Kidney (tissue), 13 donors: ENCODE measurements at regions not wholly inside any gene's neighbourhood (a gene's known extent, or its start where the extent isn't known, plus 50 kb on each side); places are given as distances from the start of the nearest gene placed in this dataset.

Experiments used
- DNase-seq, 5 donors: peaks; one replicate each; pipeline ENCODE4 v3.0.0-alpha.2; 2013 to 2020
- FAIRE-seq: peaks from 2 replicates; lab custom pipeline; 2012; peaks lifted over from hg19 to GRCh38; lab: Jason Lieb, UNC
- H3K27ac ChIP-seq, 2 donors: one replicate each; pipeline ENCODE4 v1.7.0; 2013; ENCODE audit warnings: low read depth in 2 of 2, low read length in 2 of 2, inconsistent platforms in 1 of 2
- H3K27me3 ChIP-seq: one replicate; pipeline ENCODE4 v1.7.1; 2013; ENCODE audit warnings: low read length, inconsistent platforms; ENCODE audit not compliant: control insufficient read depth, insufficient read depth
- H3K36me3 ChIP-seq, 3 donors: one replicate each; pipeline versions ENCODE4 v1.7.0 to v1.7.1; 2013; ENCODE audit warnings: low read length in 3 of 3, control low read depth in 1 of 3, inconsistent platforms in 1 of 3; ENCODE audit not compliant: insufficient read depth in 3 of 3, control insufficient read depth in 2 of 3
- H3K4me1 ChIP-seq, 3 donors: one replicate each; pipeline versions ENCODE4 v1.7.0 to v1.7.1; 2013; ENCODE audit warnings: low read length in 3 of 3, inconsistent platforms in 1 of 3, low read depth in 1 of 3; ENCODE audit not compliant: control insufficient read depth in 2 of 3, insufficient read depth in 2 of 3
- H3K4me3 ChIP-seq, 3 donors: one replicate each; pipeline versions ENCODE4 v1.7.0 to v1.8.1; 2013; ENCODE audit warnings: low read length in 3 of 3, control low read depth in 1 of 3, inconsistent platforms in 1 of 3
- H3K9ac ChIP-seq, 3 donors: one replicate each; pipeline versions ENCODE4 v1.7.0 to v1.7.1; 2013; ENCODE audit warnings: low read length in 3 of 3, control low read depth in 1 of 3, inconsistent platforms in 1 of 3
- H3K9me3 ChIP-seq, 3 donors: one replicate each; pipeline versions ENCODE4 v1.7.0 to v1.7.1; 2013; ENCODE audit warnings: low read length in 3 of 3, control low read depth in 1 of 3, inconsistent platforms in 1 of 3; ENCODE audit not compliant: control insufficient read depth in 2 of 3, insufficient read depth in 1 of 3
- intact Hi-C: fragments of 100-400 bp; cut with DNase I; formaldehyde crosslinking; loops from one replicate; pipeline ENCODE4 v1.11.1; 2022
- TF ChIP-seq, protein P1 (sequence below): IDR thresholded peaks from 3 replicates; pipeline ENCODE4 v1.5.1; 2012; ENCODE audit warnings: mild to moderate bottlenecking, moderate library complexity, borderline replicate concordance; ENCODE audit not compliant: insufficient read depth; ENCODE audit errors: extremely low read depth
- donor health status: control.
- donor health status: control.
- donor health status: control.
- donor health status: control.
- donor health status: control.
- donor health status: DM: yes; HTN: yes; CAD: no.
- donor health status: Normal renal cell carcinoma (clear cell type).

DNA sequence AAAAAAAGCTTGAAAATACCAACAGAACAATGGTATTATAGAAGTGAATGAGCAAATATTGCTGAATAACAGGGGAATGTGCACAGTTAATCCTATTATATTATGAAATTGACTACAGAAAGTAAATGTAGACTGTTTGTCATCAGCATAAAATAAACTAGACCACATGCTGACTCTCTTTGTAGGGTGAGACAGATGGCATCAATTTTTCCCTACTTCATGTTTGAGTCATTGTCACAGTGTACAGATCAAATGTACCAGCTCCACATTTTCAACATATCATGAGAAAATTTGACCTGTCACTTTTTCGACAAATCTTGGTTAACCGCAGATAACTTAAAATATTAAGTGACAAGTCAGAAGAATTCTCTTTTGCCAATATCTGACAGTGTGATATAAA lies 421.0 kb downstream of the RPL10L start:
- Histone ChIP-seq H3K4me1 (no peaks in the 10 kb centered on the region), H3K27me3 (no peaks in the 10 kb centered on the region), H3K9ac (no peak overlapping the region), H3K4me3 (no peak overlapping the region), H3K36me3 (no peaks in the 10 kb centered on the region), H3K9me3 (no peaks in the 10 kb centered on the region), H3K27ac (no peak overlapping the region)
- DNase-seq (no peak), FAIRE-seq (no peak)
- TF ChIP-seq, protein P1, sequence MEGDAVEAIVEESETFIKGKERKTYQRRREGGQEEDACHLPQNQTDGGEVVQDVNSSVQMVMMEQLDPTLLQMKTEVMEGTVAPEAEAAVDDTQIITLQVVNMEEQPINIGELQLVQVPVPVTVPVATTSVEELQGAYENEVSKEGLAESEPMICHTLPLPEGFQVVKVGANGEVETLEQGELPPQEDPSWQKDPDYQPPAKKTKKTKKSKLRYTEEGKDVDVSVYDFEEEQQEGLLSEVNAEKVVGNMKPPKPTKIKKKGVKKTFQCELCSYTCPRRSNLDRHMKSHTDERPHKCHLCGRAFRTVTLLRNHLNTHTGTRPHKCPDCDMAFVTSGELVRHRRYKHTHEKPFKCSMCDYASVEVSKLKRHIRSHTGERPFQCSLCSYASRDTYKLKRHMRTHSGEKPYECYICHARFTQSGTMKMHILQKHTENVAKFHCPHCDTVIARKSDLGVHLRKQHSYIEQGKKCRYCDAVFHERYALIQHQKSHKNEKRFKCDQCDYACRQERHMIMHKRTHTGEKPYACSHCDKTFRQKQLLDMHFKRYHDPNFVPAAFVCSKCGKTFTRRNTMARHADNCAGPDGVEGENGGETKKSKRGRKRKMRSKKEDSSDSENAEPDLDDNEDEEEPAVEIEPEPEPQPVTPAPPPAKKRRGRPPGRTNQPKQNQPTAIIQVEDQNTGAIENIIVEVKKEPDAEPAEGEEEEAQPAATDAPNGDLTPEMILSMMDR: no peak
- intact Hi-C loops: no loop called here

DNA sequence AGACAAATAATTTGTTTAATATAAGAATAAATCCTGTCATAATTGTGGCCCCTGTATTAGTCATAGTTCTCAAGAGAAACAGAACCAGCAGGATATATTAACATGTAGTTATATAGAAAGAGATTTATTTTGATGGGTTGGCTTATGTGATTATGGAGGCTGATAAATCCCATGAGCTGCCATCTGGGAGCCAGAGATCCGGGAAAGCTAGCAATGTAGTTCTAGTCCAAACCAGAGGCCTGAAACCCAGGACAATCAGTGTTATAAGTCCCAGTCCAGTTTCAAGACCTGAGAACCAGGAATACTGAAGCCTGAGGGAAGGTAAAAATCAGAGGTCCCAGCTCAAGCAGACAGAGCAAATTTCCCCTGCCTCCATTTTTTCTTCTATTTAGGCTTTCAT lies 435.8 kb downstream of the RPL10L start:
- Histone ChIP-seq H3K27ac (no peak overlapping the region), H3K36me3 (no peaks in the 10 kb centered on the region), H3K9me3 (no peaks in the 10 kb centered on the region), H3K4me1 (no peaks in the 10 kb centered on the region), H3K4me3 (no peak overlapping the region), H3K27me3 (no peaks in the 10 kb centered on the region), H3K9ac (no peak overlapping the region)
- FAIRE-seq: no peak
- intact Hi-C loops: no loop called here
- TF ChIP-seq, protein P1: no peak
- DNase-seq: no peak

DNA sequence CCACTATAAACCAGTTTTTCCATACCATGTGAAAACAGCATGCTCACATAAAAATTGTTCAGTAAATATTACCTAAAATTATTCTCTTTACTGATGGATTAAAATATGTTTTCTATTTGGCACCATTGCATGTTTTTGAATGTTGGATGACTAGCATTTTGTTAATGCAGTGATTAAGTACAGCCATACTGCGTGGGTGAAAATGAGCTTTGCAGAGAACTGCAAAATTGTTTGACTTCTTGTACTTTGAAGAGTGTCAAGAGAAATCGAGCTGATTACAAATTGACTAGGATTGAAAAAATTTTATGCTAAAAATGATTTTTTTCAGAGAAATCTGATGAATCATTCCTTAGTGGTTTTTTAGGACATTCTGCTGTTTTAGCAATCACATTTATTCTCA lies 452.9 kb downstream of the RPL10L start:
- H3K9ac ChIP-seq: no peak overlapping the region
- no peaks in the 10 kb centered on the region for H3K36me3 ChIP-seq
- no peak for FAIRE-seq
- H3K27me3 ChIP-seq: no peaks in the 10 kb centered on the region
- no peaks in the 10 kb centered on the region for H3K4me1 ChIP-seq
- TF ChIP-seq, protein P1: no peak
- intact Hi-C loops: no loop called here
- no peak overlapping the region for H3K27ac ChIP-seq
- H3K4me3 ChIP-seq: no peak overlapping the region
- DNase-seq: no peak
- H3K9me3 ChIP-seq: no peaks in the 10 kb centered on the region

DNA sequence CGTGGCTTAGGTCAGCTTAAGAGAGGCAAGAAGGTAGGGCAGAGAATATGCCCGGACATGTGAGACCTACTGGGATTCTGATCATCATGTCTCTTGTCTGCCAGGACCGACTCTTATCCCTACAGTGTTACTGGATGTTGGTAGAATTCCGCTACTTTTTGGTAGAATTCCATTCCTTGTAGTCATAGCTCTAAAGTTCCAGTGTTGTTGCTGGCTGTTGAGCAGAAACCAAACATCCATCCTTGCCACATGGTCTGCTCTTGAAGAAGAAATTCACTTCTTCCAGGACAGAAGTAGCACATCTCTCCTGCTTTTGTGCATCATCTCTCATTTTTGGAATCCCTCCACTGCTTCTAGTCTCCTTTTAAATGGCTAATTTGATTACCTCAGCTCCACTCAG lies 453.7 kb downstream of the RPL10L start:
- DNase-seq: no peak
- no peak overlapping the region for H3K27ac ChIP-seq
- H3K4me3 ChIP-seq: no peak overlapping the region
- intact Hi-C loops: no loop called here
- no peaks in the 10 kb centered on the region for H3K36me3 ChIP-seq
- H3K27me3 ChIP-seq: no peaks in the 10 kb centered on the region
- H3K9ac ChIP-seq: no peak overlapping the region
- no peaks in the 10 kb centered on the region for H3K9me3 ChIP-seq
- TF ChIP-seq, protein P1: no peak
- no peak for FAIRE-seq
- H3K4me1 ChIP-seq: no peaks in the 10 kb centered on the region
